Loucy (cell line): ENCODE measurements at regions not wholly inside any gene's neighbourhood (a gene's known extent, or its start where the extent isn't known, plus 50 kb on each side); places are given as distances from the start of the nearest gene placed in this dataset.

Source experiments
- H2AFZ ChIP-seq: fragments of 200-600 bp; sonication (generic); 2 replicates; pipeline ENCODE4 v1.6.0; 2016; ENCODE audit warnings: antibody characterized with exemption, mild to moderate bottlenecking, low read length, moderate library complexity
- H3F3A ChIP-seq: fragments of 200-600 bp; 2 replicates; pipeline ENCODE4 v1.6.0; 2016; ENCODE audit warnings: antibody characterized with exemption, low read depth, mild to moderate bottlenecking
- H3K27me3 ChIP-seq: fragments of 200-600 bp; sonication (generic); 2 replicates; pipeline ENCODE4 v1.6.1; 2014; ENCODE audit warnings: low read length, mild to moderate bottlenecking; ENCODE audit not compliant: insufficient read depth, poor library complexity, severe bottlenecking
- H3K36me3 ChIP-seq: fragments of 200-600 bp; sonication (generic); 2 replicates; pipeline ENCODE4 v1.6.1; 2016; ENCODE audit warnings: low read length; ENCODE audit not compliant: insufficient read depth
- H3K4me1 ChIP-seq: fragments of 200-600 bp; sonication (generic); 2 replicates; pipeline ENCODE4 v1.5.1; 2014; ENCODE audit warnings: low read length, mild to moderate bottlenecking; ENCODE audit not compliant: insufficient read depth, poor library complexity, severe bottlenecking
- H3K4me2 ChIP-seq: fragments of 200-600 bp; sonication (generic); 2 replicates; pipeline ENCODE4 v1.6.0; 2014; ENCODE audit warnings: antibody characterized with exemption, low read length, low read depth, mild to moderate bottlenecking; ENCODE audit not compliant: poor library complexity, severe bottlenecking
- H3K4me3 ChIP-seq: fragments of 200-600 bp; sonication (generic); 2 replicates; pipeline ENCODE4 v1.5.1; 2014; ENCODE audit warnings: low read length, mild to moderate bottlenecking, mixed read lengths; ENCODE audit not compliant: poor library complexity, severe bottlenecking
- H3K79me2 ChIP-seq: fragments of 200-600 bp; sonication (generic); 2 replicates; pipeline ENCODE4 v1.6.1; 2014; ENCODE audit warnings: low read length; ENCODE audit not compliant: insufficient read depth
- H3K9ac ChIP-seq: fragments of 200-600 bp; sonication (generic); 2 replicates; pipeline ENCODE4 v1.6.0; 2014; ENCODE audit warnings: mild to moderate bottlenecking, low read depth, low read length, moderate library complexity; ENCODE audit not compliant: poor library complexity, severe bottlenecking
- H3K9me2 ChIP-seq: fragments of 200-600 bp; sonication (generic); replicated peaks from 2 replicates; pipeline ENCODE4 v1.6.1; 2016; ENCODE audit warnings: low read depth, low read length, mixed read lengths
- H3K9me3 ChIP-seq: fragments of 200-600 bp; sonication (generic); 2 replicates; pipeline ENCODE4 v1.6.1; 2014; ENCODE audit warnings: mild to moderate bottlenecking, antibody characterized with exemption, low read length, low read depth; ENCODE audit not compliant: insufficient read depth
- H4K20me1 ChIP-seq: fragments of 200-600 bp; sonication (generic); 2 replicates; pipeline ENCODE4 v1.6.0; 2014; ENCODE audit warnings: antibody characterized with exemption, low read length, mild to moderate bottlenecking; ENCODE audit not compliant: insufficient read depth, poor library complexity, severe bottlenecking
- CTCF ChIP-seq: fragments of 200-600 bp; sonication (generic); conservative IDR thresholded peaks from 2 replicates; pipeline ENCODE4 v1.5.1; 2014; ENCODE audit warnings: mild to moderate bottlenecking, antibody characterized with exemption, low read length
- EZH2phosphoT487 ChIP-seq: fragments of 200-600 bp; IDR thresholded peaks from 2 replicates; pipeline ENCODE4 v1.6.1; 2018; ENCODE audit warnings: antibody characterized with exemption, mild to moderate bottlenecking, moderate library complexity, borderline replicate concordance

DNA sequence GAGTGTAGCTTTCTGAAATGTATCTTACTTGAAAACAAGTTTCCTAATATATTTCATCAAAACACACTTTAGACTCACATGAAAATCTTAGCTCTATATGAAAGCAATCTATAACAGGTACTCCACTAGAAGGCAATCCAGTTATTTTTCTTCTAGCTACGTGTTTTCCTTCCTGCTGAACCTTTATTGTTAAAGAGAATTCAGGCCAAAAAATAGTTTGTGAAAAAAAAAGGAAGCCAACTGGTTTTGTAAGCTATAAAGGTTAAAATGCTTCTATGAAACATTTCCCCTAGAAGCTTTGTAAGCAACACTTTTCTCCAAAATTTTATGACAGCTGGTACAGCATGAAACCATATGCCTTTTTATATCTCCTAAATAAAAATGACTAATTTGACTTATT, 304.7 kb upstream of the DIAPH2 start:
- Histone ChIP-seq H2AFZ (no peak overlapping the region), H3K79me2 (no peaks in the 10 kb centered on the region), H3K9ac (no peak overlapping the region), H3F3A (no peaks in the 10 kb centered on the region), H4K20me1 (no peaks in the 10 kb centered on the region), H3K27me3 (no peaks in the 10 kb centered on the region), H3K4me1 (no peaks in the 10 kb centered on the region), H3K4me3 (no peak overlapping the region), H3K4me2 (no peak overlapping the region), H3K9me3 (no peaks in the 10 kb centered on the region), H3K36me3 (no peaks in the 10 kb centered on the region), H3K9me2 (no peaks in the 10 kb centered on the region)
- TF ChIP-seq CTCF: no peak
- TF ChIP-seq EZH2phosphoT487: no peak

DNA sequence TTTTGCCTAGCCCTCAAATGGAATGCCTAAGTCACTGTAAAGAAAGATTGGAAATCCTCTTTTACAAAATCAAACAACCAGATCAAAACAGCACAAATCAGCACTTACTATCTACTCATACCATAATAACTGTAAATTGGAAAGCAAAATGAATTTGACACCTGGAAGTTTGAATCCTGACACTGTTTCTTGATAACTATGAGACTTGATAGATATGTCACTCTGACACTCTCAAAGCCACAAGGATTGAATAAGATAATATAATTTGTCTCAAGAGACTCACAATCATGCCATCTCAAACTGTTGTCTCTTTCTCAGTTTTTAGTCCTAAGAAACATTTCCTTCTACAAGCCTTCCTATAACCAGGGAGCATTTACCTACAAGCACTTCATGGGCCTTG, 302.6 kb upstream of the DIAPH2 start:
- H2AFZ ChIP-seq: no peak overlapping the region
- no peak overlapping the region for H3K4me3 ChIP-seq
- H3K27me3 ChIP-seq: no peaks in the 10 kb centered on the region
- H3K9me3 ChIP-seq: no peaks in the 10 kb centered on the region
- no peaks in the 10 kb centered on the region for H3K79me2 ChIP-seq
- no peaks in the 10 kb centered on the region for H3F3A ChIP-seq
- no peaks in the 10 kb centered on the region for H3K4me1 ChIP-seq
- no peaks in the 10 kb centered on the region for H3K9me2 ChIP-seq
- H3K9ac ChIP-seq: no peak overlapping the region
- no peak overlapping the region for H3K4me2 ChIP-seq
- TF ChIP-seq CTCF: no peak
- no peak for TF ChIP-seq EZH2phosphoT487
- H4K20me1 ChIP-seq: no peaks in the 10 kb centered on the region
- H3K36me3 ChIP-seq: no peaks in the 10 kb centered on the region

DNA sequence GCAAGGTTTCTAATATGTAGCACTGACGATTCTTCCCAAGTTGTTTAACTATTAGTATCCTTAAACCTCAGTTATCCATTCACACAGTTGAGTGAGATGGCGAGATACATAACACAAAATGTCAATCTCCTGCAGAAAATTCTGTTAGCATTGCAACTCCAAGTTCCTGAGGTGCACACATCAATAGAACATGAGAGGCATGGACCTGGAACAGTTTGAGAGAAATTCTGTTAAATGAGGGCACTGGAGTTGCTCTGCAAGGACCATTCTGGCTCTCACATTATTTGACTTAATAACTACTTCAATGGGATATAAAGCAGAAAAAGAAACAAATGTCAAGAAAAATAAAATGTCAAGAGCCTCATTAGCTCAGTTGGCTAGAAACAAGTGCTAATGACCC, 301.2 kb upstream of the DIAPH2 start:
- TF ChIP-seq CTCF (no peak), EZH2phosphoT487 (no peak)
- Histone ChIP-seq H4K20me1 (no peaks in the 10 kb centered on the region), H3K27me3 (no peaks in the 10 kb centered on the region), H3K79me2 (no peaks in the 10 kb centered on the region), H3K9ac (no peak overlapping the region), H3F3A (no peaks in the 10 kb centered on the region), H3K9me3 (no peaks in the 10 kb centered on the region), H3K9me2 (no peaks in the 10 kb centered on the region), H3K4me2 (no peak overlapping the region), H3K4me1 (no peaks in the 10 kb centered on the region), H3K36me3 (no peaks in the 10 kb centered on the region), H2AFZ (no peak overlapping the region), H3K4me3 (no peak overlapping the region)
